RWPE1 (cell line): ENCODE measurements at regions not wholly inside any gene's neighbourhood (a gene's known extent, or its start where the extent isn't known, plus 50 kb on each side); places are given as distances from the start of the nearest gene placed in this dataset.

Experiments used
- CTCF ChIA-PET: fragments of 350-600 bp; sonication (Branson Sonifier 250); formaldehyde crosslinking; extraction: SDS; loops from one replicate; lab custom pipeline; 2021; lab: Yijun Ruan, JAX
- POLR2A ChIA-PET: fragments of 400-600 bp; formaldehyde crosslinking; extraction: SDS; loops from one replicate; lab custom pipeline; 2020; ENCODE audit warnings: antibody characterized with exemption; ENCODE audit not compliant: low non-redundant PET; lab: Yijun Ruan, JAX
- DNase-seq: peaks from one replicate; pipeline ENCODE4 v3.0.0; 2012; ENCODE audit warnings: low spot score
- H3K27ac ChIP-seq: fragments of 450-650 bp; 2 replicates; pipeline ENCODE4 v1.5.1; 2017
- TF ChIP-seq, protein P1 (sequence below): fragments of 450-650 bp; conservative IDR thresholded peaks from 2 replicates; pipeline ENCODE4 v1.5.1; 2017; ENCODE audit warnings: low read depth, mild to moderate bottlenecking

DNA sequence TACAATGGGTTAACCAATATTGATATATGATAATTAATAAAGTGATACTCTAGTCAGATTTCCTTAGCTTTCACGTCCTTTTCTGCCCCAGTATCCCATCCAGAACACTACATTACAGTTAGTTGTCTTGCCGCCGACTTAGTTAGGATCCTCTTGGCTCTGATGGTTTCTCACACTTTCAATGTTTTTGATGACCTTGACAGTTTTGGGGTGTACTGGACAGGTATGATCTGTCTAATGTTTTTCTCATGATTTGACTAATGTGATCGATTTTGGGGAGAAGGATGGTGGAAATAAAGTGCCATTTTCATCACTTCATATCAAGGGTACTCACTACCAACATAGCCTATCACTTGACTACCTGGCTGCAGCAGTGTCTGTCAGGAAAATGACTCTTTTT, 245.0 kb upstream of the TMC3 start:
- ChIA-PET POLR2A (no interaction called here), CTCF (no interaction called here)
- TF ChIP-seq, protein P1, sequence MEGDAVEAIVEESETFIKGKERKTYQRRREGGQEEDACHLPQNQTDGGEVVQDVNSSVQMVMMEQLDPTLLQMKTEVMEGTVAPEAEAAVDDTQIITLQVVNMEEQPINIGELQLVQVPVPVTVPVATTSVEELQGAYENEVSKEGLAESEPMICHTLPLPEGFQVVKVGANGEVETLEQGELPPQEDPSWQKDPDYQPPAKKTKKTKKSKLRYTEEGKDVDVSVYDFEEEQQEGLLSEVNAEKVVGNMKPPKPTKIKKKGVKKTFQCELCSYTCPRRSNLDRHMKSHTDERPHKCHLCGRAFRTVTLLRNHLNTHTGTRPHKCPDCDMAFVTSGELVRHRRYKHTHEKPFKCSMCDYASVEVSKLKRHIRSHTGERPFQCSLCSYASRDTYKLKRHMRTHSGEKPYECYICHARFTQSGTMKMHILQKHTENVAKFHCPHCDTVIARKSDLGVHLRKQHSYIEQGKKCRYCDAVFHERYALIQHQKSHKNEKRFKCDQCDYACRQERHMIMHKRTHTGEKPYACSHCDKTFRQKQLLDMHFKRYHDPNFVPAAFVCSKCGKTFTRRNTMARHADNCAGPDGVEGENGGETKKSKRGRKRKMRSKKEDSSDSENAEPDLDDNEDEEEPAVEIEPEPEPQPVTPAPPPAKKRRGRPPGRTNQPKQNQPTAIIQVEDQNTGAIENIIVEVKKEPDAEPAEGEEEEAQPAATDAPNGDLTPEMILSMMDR, result no peak
- DNase-seq, result no peak
- H3K27ac ChIP-seq, result no peak overlapping the region

DNA sequence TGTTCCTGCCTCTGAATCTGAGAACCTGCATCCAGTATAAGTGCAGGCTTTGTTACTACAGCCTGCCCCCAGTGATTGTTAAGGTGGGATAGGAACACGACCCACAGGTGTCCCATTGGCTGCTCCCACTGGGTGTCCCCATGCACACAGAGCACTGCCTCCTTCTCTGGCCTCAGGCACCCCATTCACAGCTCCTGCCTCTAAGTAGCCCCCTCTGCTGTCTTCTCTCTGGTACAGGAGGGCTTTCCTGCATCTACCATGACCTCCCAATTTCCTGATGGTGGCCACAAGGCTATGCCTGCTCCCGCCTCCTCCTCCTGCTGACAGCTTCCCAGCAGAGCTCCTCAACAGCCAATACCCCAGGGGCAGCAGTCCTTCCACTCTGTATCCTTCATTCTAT, 238.6 kb upstream of the TMC3 start:
- DNase-seq, result no peak
- CTCF ChIA-PET, result no interaction called here
- POLR2A ChIA-PET, result no interaction called here
- TF ChIP-seq, protein P1, result no peak
- H3K27ac ChIP-seq, result no peak overlapping the region

DNA sequence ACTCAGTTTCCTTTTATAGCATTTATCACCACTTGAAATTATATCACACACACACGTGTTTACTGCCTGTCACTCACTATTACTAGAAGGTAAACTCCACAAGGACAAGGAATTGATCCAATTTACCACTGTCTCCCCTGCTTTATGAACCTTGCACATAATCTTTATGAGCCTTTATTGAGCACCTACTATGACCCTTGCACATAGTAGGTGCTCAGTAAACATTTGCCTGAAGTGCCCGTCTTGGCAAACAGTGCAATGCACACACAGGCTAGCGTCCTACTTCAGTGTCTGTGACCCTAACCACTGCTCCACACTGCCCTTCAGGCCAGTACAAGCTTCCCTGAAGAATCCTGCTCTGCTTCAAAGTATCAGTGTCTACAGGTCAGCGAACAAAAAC, 237.7 kb upstream of the TMC3 start:
- CTCF ChIA-PET, result no interaction called here
- POLR2A ChIA-PET, result no interaction called here
- no peak for DNase-seq
- no peak overlapping the region for H3K27ac ChIP-seq
- TF ChIP-seq, protein P1, result no peak

DNA sequence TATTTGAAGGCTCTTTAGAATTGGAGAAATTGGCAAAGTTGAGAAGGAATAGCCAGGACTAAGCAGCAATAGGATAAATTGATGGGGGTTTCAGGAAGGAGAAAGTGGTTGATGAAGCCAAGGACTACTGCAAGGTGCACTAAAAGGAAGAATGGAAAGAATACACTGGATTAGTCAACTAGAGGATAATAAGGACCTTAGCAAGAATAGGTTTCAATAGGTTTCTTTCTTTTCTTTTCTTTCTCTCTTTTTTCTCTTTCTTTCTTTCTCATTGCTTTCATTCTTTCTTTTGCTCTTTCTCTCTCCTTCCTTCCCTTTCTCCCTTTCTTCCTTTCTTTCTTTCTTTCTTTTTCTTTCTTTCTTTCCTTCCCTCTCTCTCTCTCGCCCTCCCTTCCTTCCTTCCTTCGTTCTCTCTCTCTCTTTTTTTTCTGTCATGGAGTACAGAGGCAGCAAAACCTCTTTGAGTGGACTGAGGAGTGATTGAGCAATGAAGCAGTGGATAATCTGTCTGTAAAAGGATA, 234.4 kb upstream of the TMC3 start:
- DNase-seq, result no peak
- TF ChIP-seq, protein P1, result no peak
- ChIA-PET POLR2A (no interaction called here), CTCF (no interaction called here)
- H3K27ac ChIP-seq, result no peak overlapping the region

DNA sequence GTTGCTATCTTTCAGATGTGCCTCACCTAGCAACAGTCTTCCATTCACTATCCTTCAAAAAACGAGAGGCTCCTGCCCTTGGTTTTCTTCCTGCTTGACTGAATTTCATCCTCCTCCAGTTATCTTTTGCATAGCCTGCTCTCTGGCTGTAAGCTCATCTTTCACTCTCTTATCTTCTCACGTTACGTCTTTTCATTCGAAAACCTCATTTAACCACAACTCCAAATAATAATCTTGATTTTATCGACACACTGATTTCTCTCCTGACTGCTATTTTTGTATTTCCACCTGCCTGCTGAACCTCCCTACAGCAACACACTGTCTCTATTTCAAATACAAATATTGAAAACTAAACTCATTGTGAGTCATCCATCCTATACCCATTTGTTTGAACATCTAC, 230.7 kb upstream of the TMC3 start:
- no peak for DNase-seq
- POLR2A ChIA-PET, result no interaction called here

DNA sequence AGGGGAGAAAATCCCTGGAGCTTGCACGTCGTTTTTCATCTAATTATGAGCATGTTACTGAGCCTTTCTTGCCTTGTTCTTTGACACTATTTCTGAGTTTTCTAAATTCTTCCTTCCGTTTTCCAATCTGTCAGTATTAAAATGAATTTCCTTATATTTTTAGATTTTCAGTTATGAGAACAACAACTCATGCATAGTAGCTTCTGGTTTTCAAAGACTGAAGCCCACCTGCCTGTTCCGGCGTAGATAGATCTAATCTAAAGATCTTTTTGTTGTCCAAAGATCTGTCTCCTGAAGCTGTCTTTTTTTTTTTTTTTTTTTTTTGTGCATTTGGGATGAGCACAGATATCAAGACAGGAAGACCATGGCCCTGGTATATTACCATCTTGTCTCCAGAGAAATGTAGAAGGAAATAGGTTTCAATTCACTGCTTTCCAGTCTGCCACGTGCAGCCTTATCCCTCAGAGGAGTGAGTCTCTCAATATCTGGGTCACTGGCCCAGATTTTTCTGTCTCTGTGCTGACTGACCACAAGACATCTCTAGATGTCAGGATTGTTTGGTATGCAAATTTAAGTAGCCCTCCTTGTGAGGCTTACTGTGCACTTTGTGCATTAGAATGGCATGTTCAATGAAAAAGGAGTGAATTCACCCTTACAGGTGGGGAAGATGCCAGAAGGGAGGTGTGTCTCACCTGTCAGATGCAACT, 222.3 kb upstream of the TMC3 start:
- POLR2A ChIA-PET, result no interaction called here
- CTCF ChIA-PET, result no interaction called here
- TF ChIP-seq, protein P1, result no peak
- no peak overlapping the region for H3K27ac ChIP-seq
- no peak for DNase-seq

More for the DNA sequence above, 230.7 kb upstream of the TMC3 start:
- TF ChIP-seq, protein P1, result no peak
- H3K27ac ChIP-seq, result no peak overlapping the region
- CTCF ChIA-PET, result no interaction called here
